Fibroblast of the aortic adventitia (primary cell): ENCODE measurements at regions not wholly inside any gene's neighbourhood (a gene's known extent, or its start where the extent isn't known, plus 50 kb on each side); places are given as distances from the start of the nearest gene placed in this dataset.
A peak's percentile ranks its signal among the peaks of the same experiment; 100 is the strongest.

Experiments used
- DNase-seq: peaks from one replicate; pipeline ENCODE4 v3.0.0-alpha.2; 2010; ENCODE audit warnings: low read depth
- H3K4me3 ChIP-seq: 2 replicates; pipeline ENCODE4 v1.5.1; 2011; ENCODE audit warnings: low read depth, mild to moderate bottlenecking, control low read depth, low read length, moderate library complexity
- CTCF ChIP-seq: IDR thresholded peaks from 2 replicates; pipeline ENCODE4 v1.5.1; 2011; ENCODE audit warnings: mild to moderate bottlenecking, low read length, control low read depth, inconsistent platforms; ENCODE audit not compliant: insufficient read depth

- no peak for DNase-seq
- H3K4me3 ChIP-seq, result no peak overlapping the region
- no peak for TF ChIP-seq CTCF
Measured at GRCh38 chr2:145302451-145302850, 782.5 kb upstream of the ZEB2 start.

GRCh38 chr2:145299368-145299767 is 779.4 kb upstream of the ZEB2 start:
- no peak for DNase-seq
- TF ChIP-seq CTCF, result no peak
- H3K4me3 ChIP-seq, result no peak overlapping the region

GRCh38 chr2:145292166-145292565 is 772.2 kb upstream of the ZEB2 start:
- no peak for TF ChIP-seq CTCF
- no peak overlapping the region for H3K4me3 ChIP-seq
- DNase-seq, result no peak

GRCh38 chr2:145290986-145291385 is 771.1 kb upstream of the ZEB2 start:
- TF ChIP-seq CTCF, result no peak
- DNase-seq, result no peak
- no peak overlapping the region for H3K4me3 ChIP-seq

- peak; percentile 50 for DNase-seq
- no peak overlapping the region for H3K4me3 ChIP-seq
- no peak for TF ChIP-seq CTCF
Measured at GRCh38 chr2:145289946-145290345, 770.0 kb upstream of the ZEB2 start.

GRCh38 chr2:145288650-145289496 is 769.0 kb upstream of the ZEB2 start:
- no peak overlapping the region for H3K4me3 ChIP-seq
- TF ChIP-seq CTCF, result no peak
- DNase-seq, result peak; percentile 20

- DNase-seq, result no peak
- no peak for TF ChIP-seq CTCF
- no peak overlapping the region for H3K4me3 ChIP-seq
Measured at GRCh38 chr2:145287736-145288135, 767.8 kb upstream of the ZEB2 start.
